A549 (cell line): ENCODE measurements at regions not wholly inside any gene's neighbourhood (a gene's known extent, or its start where the extent isn't known, plus 50 kb on each side); places are given as distances from the start of the nearest gene placed in this dataset.

Experiments used
- ATAC-seq, 2 experiments: fragments of 200-7000 bp in 1 of 2; fragments of >200 bp in 1 of 2; cut with Nextera tagmentation in 1 of 2; cut with Tn5 transposase in 1 of 2; 3 replicates each; pipeline versions ENCODE4 v1.8.0 to v1.9.1; 2018 to 2020; ENCODE audit warnings: mild to moderate bottlenecking in 1 of 2, moderate library complexity in 1 of 2
- CTCF ChIA-PET: fragments of 300-600 bp; sonication (Branson Sonifier 250); formaldehyde crosslinking; extraction: SDS; loops from one replicate; lab custom pipeline; 2021; ENCODE audit warnings: antibody characterized with exemption, inconsistent platforms; lab: Yijun Ruan, JAX
- POLR2A ChIA-PET: fragments of 350-600 bp; formaldehyde crosslinking; extraction: SDS; loops from one replicate; lab custom pipeline; 2021; ENCODE audit warnings: antibody characterized with exemption, inconsistent platforms; lab: Yijun Ruan, JAX
- DNase-seq, 2 experiments: peaks; one replicate each; pipeline versions ENCODE4 v3.0.0 to v3.0.0-alpha.2; 2011 to 2016; ENCODE audit warnings: low read depth in 1 of 2, low spot score in 1 of 2
- FAIRE-seq: peaks from 2 replicates; lab custom pipeline; 2011; peaks lifted over from hg19 to GRCh38; lab: Jason Lieb, UNC
- H3K27ac ChIP-seq, 2 experiments: fragments of >200 bp; sonication (Bioruptor Twin); formaldehyde crosslinking; 3 replicates each; pipeline ENCODE4 v1.5.1; 2016 to 2017
- H3K4me1 ChIP-seq: fragments of >200 bp; sonication (Bioruptor Twin); formaldehyde crosslinking; 3 replicates; pipeline ENCODE4 v1.6.1; 2016
- H3K4me2 ChIP-seq: fragments of >200 bp; sonication (Bioruptor Twin); formaldehyde crosslinking; 3 replicates; pipeline ENCODE4 v1.6.1; 2016
- H3K4me3 ChIP-seq: fragments of >200 bp; sonication (Bioruptor Twin); formaldehyde crosslinking; 3 replicates; pipeline ENCODE4 v1.5.1; 2016
- H3K9me3 ChIP-seq: fragments of >200 bp; sonication (Bioruptor Twin); formaldehyde crosslinking; 3 replicates; pipeline ENCODE4 v1.6.1; 2016
- CHD2 ChIP-seq: fragments of 150-350 bp; IDR thresholded peaks from 2 replicates; pipeline ENCODE4 v1.6.1; 2014; ENCODE audit warnings: low read length; ENCODE audit not compliant: partially characterized antibody
- HDAC2 ChIP-seq: fragments of 200-600 bp; sonication (generic); IDR thresholded peaks from 2 replicates; pipeline ENCODE4 v1.6.1; 2016
- HEYL ChIP-seq: fragments of 250-450 bp; sonication (Bioruptor Pico); IDR thresholded peaks from 2 replicates; pipeline ENCODE4 v1.8.0; 2021; ENCODE audit warnings: mild to moderate bottlenecking, moderate library complexity
- HOXA7 ChIP-seq: fragments of 250-450 bp; sonication (Bioruptor Pico); IDR thresholded peaks from 2 replicates; pipeline ENCODE4 v1.5.0; 2020; ENCODE audit warnings: mild to moderate bottlenecking, moderate library complexity
- HOXB13 ChIP-seq: fragments of 250-450 bp; sonication (Bioruptor Pico); IDR thresholded peaks from 2 replicates; pipeline ENCODE4 v1.5.0; 2020; ENCODE audit warnings: low read depth, mild to moderate bottlenecking, moderate library complexity
- HOXB5 ChIP-seq: fragments of 250-450 bp; sonication (Bioruptor Pico); IDR thresholded peaks from 2 replicates; pipeline ENCODE4 v1.5.0; 2020; ENCODE audit warnings: mild to moderate bottlenecking, moderate library complexity
- MAZ ChIP-seq: fragments of 150-350 bp; IDR thresholded peaks from 2 replicates; pipeline ENCODE4 v1.6.1; 2014; ENCODE audit warnings: antibody characterized with exemption, low read depth, low read length, borderline replicate concordance
- PHF8 ChIP-seq: fragments of 200-600 bp; sonication (generic); IDR thresholded peaks from 2 replicates; pipeline ENCODE4 v1.6.1; 2016; ENCODE audit warnings: low read depth, mild to moderate bottlenecking, antibody characterized with exemption, moderate library complexity, borderline replicate concordance
- POLR2AphosphoS2 ChIP-seq: conservative IDR thresholded peaks from 2 replicates; pipeline ENCODE4 v1.6.1; 2012; ENCODE audit warnings: low read length, improper control_type of control experiment, inconsistent platforms
- RAD21 ChIP-seq, 2 experiments: fragments of >200 bp in 1 of 2; sonication (Bioruptor Twin) in 1 of 2; formaldehyde crosslinking in 1 of 2; IDR thresholded peaks in 1 of 2; conservative IDR thresholded peaks in 1 of 2; 2 replicates in 1 of 2; 3 replicates in 1 of 2; pipeline ENCODE4 v1.6.1; 2012 to 2018; ENCODE audit warnings: inconsistent platforms in 1 of 2
- TP53 ChIP-seq: fragments of 250-450 bp; sonication (Bioruptor Pico); IDR thresholded peaks from 2 replicates; pipeline ENCODE4 v1.5.0; 2021; ENCODE audit warnings: mild to moderate bottlenecking, moderate library complexity
- ZNF302 ChIP-seq: fragments of 250-450 bp; sonication (Bioruptor Pico); IDR thresholded peaks from 2 replicates; pipeline ENCODE4 v1.9.0; 2021; ENCODE audit warnings: inconsistent platforms, mild to moderate bottlenecking, moderate library complexity
- WGBS: methylation state at CpG from one replicate; pipeline ENCODE4 v1.1.6; 2017; ENCODE audit errors: missing lambda C conversion rate; 5-methylcytosine and 5-hydroxymethylcytosine counted together
- TF ChIP-seq, protein P1 (sequence below): fragments of 200-600 bp; sonication (generic); IDR thresholded peaks from 2 replicates; pipeline ENCODE4 v1.6.1; 2016; ENCODE audit warnings: antibody characterized with exemption, mild to moderate bottlenecking, moderate library complexity
- TF ChIP-seq, protein P2 (sequence below): fragments of 250-450 bp; sonication (Bioruptor Pico); IDR thresholded peaks from 2 replicates; pipeline ENCODE4 v1.5.0; 2021; ENCODE audit warnings: mild to moderate bottlenecking, moderate library complexity, borderline replicate concordance
- TF ChIP-seq, protein P3 (sequence below): fragments of >200 bp; sonication (Bioruptor Twin); formaldehyde crosslinking; IDR thresholded peaks from 3 replicates; pipeline ENCODE4 v1.6.1; 2016

DNA sequence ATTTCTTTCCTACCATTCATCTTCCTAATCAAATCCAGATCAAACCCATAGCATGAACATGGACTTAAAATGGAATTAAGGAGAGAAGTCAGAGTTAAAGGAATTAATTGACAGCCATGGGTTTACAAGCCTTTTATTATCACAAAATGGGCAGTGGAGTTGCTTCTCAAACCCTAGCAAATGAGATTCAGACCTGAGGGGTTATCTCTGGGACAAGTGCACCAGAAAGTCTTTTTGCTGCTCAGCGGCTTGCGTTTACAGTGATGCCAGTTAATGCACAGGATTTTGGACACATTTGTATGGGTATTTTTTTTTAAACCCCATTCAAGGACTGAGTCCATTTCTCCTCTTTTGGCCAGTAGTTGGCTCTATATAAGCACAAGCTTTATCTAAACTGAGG, 503.0 kb downstream of the EFNB2 start:
- CTCF ChIA-PET: no interaction called here
- 97% methylated on average over 2 of the region's 2 CpGs for WGBS
- TF ChIP-seq TP53 (CRISPR knock-in tag): no peak
- no peak for TF ChIP-seq CHD2
- no peak for TF ChIP-seq POLR2AphosphoS2
- no peak for TF ChIP-seq PHF8
- TF ChIP-seq RAD21 (conservative IDR thresholded peaks at IDR 0.05 in 1 of 2, IDR thresholded peaks at IDR 0.05 in 1 of 2): no peak
- TF ChIP-seq, protein P1, sequence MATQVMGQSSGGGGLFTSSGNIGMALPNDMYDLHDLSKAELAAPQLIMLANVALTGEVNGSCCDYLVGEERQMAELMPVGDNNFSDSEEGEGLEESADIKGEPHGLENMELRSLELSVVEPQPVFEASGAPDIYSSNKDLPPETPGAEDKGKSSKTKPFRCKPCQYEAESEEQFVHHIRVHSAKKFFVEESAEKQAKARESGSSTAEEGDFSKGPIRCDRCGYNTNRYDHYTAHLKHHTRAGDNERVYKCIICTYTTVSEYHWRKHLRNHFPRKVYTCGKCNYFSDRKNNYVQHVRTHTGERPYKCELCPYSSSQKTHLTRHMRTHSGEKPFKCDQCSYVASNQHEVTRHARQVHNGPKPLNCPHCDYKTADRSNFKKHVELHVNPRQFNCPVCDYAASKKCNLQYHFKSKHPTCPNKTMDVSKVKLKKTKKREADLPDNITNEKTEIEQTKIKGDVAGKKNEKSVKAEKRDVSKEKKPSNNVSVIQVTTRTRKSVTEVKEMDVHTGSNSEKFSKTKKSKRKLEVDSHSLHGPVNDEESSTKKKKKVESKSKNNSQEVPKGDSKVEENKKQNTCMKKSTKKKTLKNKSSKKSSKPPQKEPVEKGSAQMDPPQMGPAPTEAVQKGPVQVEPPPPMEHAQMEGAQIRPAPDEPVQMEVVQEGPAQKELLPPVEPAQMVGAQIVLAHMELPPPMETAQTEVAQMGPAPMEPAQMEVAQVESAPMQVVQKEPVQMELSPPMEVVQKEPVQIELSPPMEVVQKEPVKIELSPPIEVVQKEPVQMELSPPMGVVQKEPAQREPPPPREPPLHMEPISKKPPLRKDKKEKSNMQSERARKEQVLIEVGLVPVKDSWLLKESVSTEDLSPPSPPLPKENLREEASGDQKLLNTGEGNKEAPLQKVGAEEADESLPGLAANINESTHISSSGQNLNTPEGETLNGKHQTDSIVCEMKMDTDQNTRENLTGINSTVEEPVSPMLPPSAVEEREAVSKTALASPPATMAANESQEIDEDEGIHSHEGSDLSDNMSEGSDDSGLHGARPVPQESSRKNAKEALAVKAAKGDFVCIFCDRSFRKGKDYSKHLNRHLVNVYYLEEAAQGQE: no peak
- TF ChIP-seq, protein P2, sequence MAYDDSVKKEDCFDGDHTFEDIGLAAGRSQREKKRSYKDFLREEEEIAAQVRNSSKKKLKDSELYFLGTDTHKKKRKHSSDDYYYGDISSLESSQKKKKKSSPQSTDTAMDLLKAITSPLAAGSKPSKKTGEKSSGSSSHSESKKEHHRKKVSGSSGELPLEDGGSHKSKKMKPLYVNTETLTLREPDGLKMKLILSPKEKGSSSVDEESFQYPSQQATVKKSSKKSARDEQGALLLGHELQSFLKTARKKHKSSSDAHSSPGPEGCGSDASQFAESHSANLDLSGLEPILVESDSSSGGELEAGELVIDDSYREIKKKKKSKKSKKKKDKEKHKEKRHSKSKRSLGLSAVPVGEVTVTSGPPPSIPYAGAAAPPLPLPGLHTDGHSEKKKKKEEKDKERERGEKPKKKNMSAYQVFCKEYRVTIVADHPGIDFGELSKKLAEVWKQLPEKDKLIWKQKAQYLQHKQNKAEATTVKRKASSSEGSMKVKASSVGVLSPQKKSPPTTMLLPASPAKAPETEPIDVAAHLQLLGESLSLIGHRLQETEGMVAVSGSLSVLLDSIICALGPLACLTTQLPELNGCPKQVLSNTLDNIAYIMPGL (CRISPR knock-in tag): no peak
- no peak for TF ChIP-seq HOXB5 (CRISPR knock-in tag)
- TF ChIP-seq, all 56 proteins: peak for 0
- POLR2A ChIA-PET: no interaction called here
- FAIRE-seq: no peak
- Histone ChIP-seq H3K4me2 (no peak overlapping the region), H3K4me1 (no peaks in the 10 kb centered on the region), H3K9me3 (no peaks in the 10 kb centered on the region), H3K4me3 (no peak overlapping the region), H3K27ac (no peak overlapping the region)
- no peak for ATAC-seq
- DNase-seq: no peak

DNA sequence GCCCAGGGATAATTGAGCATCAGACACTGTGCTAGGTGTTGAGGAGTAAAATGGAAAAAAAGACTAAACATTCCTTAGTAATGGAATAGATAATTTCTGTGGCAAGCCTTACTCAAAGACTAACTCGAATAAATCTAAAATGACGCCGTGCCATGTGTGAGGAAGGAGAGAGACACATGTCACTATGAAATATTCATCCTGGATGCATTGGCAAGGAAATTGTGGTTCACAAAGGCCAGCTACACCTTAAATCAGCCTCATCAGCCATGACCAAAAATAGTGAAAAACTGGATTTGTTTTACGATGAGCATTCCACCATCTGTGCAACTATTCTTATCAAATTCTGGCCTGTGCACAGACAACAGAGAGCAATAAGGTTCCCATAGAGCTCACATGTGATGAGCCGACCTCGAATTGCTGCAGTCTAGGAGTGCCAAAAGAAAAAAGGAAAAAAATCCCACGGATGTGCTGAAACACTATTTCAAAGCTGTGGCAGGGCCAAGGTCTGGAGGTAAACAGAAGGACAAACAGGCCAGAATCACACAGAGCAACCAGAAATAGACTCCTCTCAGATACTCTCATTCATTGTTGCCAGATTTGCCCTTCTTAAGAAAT, 505.7 kb downstream of the EFNB2 start:
- ATAC-seq (no peak), FAIRE-seq (no peak)
- CTCF ChIA-PET: no interaction called here

DNA sequence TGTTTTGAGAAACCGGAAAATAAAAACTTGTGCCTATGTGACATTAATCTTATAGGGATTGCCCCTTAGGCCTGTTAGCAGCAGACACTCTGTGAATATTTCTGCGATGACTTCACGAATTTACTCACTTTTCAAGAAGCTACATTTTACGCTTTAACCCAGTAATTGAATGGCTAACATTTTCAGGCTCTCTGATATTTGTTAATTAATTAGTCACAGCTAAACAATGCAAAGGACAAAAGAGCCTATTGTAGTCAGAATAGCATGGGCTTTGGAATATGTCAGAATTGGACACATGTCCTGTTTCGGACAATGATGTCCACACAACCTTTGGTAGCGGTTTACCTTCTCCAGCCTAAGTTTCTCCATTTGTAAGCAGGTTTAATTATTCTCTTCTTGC, 506.6 kb downstream of the EFNB2 start:
- Histone ChIP-seq H3K27ac (no peak overlapping the region), H3K4me3 (no peak overlapping the region), H3K4me2 (no peak overlapping the region), H3K4me1 (no peaks in the 10 kb centered on the region), H3K9me3 (no peaks in the 10 kb centered on the region)
- TF ChIP-seq HEYL (CRISPR knock-in tag): no peak
- no peak for TF ChIP-seq HOXB13 (CRISPR knock-in tag)
- FAIRE-seq (no peak), DNase-seq (no peak), ATAC-seq (no peak)
- ChIA-PET CTCF (no interaction called here), POLR2A (no interaction called here)
- WGBS: 64% methylated on average over 6 of the region's 6 CpGs

More for the DNA sequence above, 505.7 kb downstream of the EFNB2 start:
- H3K9me3 ChIP-seq: no peaks in the 10 kb centered on the region
- WGBS: 63% methylated on average over 7 of the region's 7 CpGs
- H3K4me1 ChIP-seq: no peaks in the 10 kb centered on the region
- H3K27ac ChIP-seq: no peak overlapping the region
- no peak overlapping the region for H3K4me2 ChIP-seq
- TF ChIP-seq ZNF302 (CRISPR knock-in tag) (no peak), HDAC2 (no peak), HOXA7 (CRISPR knock-in tag) (no peak), MAZ (no peak), RAD21 (conservative IDR thresholded peaks at IDR 0.05 in 1 of 2, IDR thresholded peaks at IDR 0.05 in 1 of 2) (no peak)
- TF ChIP-seq, protein P3, sequence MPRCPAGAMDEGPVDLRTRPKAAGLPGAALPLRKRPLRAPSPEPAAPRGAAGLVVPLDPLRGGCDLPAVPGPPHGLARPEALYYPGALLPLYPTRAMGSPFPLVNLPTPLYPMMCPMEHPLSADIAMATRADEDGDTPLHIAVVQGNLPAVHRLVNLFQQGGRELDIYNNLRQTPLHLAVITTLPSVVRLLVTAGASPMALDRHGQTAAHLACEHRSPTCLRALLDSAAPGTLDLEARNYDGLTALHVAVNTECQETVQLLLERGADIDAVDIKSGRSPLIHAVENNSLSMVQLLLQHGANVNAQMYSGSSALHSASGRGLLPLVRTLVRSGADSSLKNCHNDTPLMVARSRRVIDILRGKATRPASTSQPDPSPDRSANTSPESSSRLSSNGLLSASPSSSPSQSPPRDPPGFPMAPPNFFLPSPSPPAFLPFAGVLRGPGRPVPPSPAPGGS: no peak
- POLR2A ChIA-PET: no interaction called here
- DNase-seq: no peak
- no peak overlapping the region for H3K4me3 ChIP-seq
